HL-60 (cell line): ENCODE measurements at regions not wholly inside any gene's neighbourhood (a gene's known extent, or its start where the extent isn't known, plus 50 kb on each side); places are given as distances from the start of the nearest gene placed in this dataset.

Experiments used
- CTCF ChIP-seq: IDR thresholded peaks from one replicate; pipeline ENCODE4 v1.5.1; 2011; ENCODE audit warnings: low read length, control low read depth, inconsistent platforms; ENCODE audit not compliant: insufficient read depth
- POLR2AphosphoS5 ChIP-seq: IDR thresholded peaks from 2 replicates; pipeline ENCODE4 v1.6.1; 2012; ENCODE audit warnings: low read depth
- REST ChIP-seq: IDR thresholded peaks from 2 replicates; pipeline ENCODE4 v1.6.1; 2012; ENCODE audit warnings: low read depth; ENCODE audit not compliant: insufficient replicate concordance

- TF ChIP-seq CTCF, result no peak
- no peak for TF ChIP-seq POLR2AphosphoS5
- no peak for TF ChIP-seq REST
Measured at GRCh38 chr19:46932346-46932745, 71.5 kb downstream of the ARHGAP35 start.
